Activated naive CD4-positive, alpha-beta T cell treated with anti-CD3 and anti-CD28 coated beads, Interleukin-2, amount 10 ng/mL, durations not matched to agents 7 days and 5 days (primary cell): ENCODE measurements at regions not wholly inside any gene's neighbourhood (a gene's known extent, or its start where the extent isn't known, plus 50 kb on each side); places are given as distances from the start of the nearest gene placed in this dataset.

Experiments used
- CTCF ChIA-PET: fragments of 350-600 bp; sonication (Branson Sonifier 250); formaldehyde crosslinking; loops from one replicate; lab custom pipeline; 2021; ENCODE audit warnings: antibody characterized with exemption; lab: Charles Lee
- DNase-seq: peaks from one replicate; pipeline ENCODE4 v3.0.0-alpha.2; 2020
- H3K27ac Mint-ChIP-seq: one replicate; pipeline ENCODE4 v1.8.0; 2021; ENCODE audit warnings: mild to moderate bottlenecking, moderate library complexity, mixed read lengths
- H3K27me3 Mint-ChIP-seq: one replicate; pipeline ENCODE4 v1.8.0; 2021; ENCODE audit warnings: mild to moderate bottlenecking, mixed read lengths
- H3K36me3 Mint-ChIP-seq: one replicate; pipeline ENCODE4 v1.8.0; 2021; ENCODE audit warnings: mixed read lengths
- H3K4me1 Mint-ChIP-seq: one replicate; pipeline ENCODE4 v1.8.0; 2021; ENCODE audit warnings: mixed read lengths
- H3K4me3 Mint-ChIP-seq: one replicate; pipeline ENCODE4 v1.8.0; 2021; ENCODE audit warnings: mild to moderate bottlenecking, moderate library complexity, mixed read lengths
- H3K9me3 Mint-ChIP-seq: one replicate; pipeline ENCODE4 v1.8.0; 2021; ENCODE audit warnings: mixed read lengths

DNA sequence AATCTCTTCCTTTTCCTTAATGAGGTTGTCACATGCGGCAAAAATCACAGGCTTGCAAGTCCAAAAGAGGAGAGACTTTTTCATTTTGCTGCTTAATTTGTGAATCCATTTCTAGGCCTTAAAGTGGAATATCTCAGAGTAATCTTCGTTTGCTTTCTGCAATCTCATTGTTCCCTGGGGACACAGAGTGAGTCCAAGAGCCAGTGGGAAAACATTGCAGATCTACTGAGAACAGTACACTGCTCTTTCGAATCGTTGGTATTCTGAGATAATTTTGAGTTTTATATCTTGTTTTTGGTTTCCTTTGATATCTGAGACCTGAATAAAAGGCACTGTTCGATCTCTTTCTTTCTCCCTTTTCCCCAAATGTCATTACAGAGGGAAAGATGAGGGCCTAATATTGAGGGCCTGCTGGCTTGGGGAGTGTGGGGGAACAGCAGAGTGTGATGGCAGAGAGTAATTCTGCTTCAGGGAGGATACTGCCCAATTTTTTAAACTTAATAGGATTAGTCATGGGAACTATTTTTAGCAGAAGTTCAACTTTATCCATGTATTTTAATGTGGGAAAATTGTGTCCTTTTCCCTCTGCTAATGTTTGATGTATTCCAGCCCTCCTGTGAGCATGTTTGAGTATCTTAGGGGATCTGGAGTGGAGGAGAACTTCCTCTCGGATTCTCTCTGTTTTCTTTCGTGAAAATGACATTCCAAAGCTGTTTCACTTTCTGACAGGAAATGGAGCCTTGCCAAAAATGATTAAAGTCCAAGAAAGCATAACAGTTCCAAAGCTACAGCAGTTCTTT is 418.2 kb upstream of the ZEB2 start:
- Mint-ChIP-seq H3K9me3 (no peaks in the 10 kb centered on the region), H3K4me1 (no peaks in the 10 kb centered on the region), H3K27ac (no peak overlapping the region), H3K27me3 (no peaks in the 10 kb centered on the region), H3K4me3 (no peak overlapping the region), H3K36me3 (no peaks in the 10 kb centered on the region)
- no peak for DNase-seq
- CTCF ChIA-PET: no interaction called here

GRCh38 chr2:144937066-144937465 is 417.1 kb upstream of the ZEB2 start:
- no peak overlapping the region for H3K27ac Mint-ChIP-seq
- no peaks in the 10 kb centered on the region for H3K4me1 Mint-ChIP-seq
- H3K4me3 Mint-ChIP-seq: no peak overlapping the region
- no peaks in the 10 kb centered on the region for H3K36me3 Mint-ChIP-seq
- DNase-seq: no peak
- CTCF ChIA-PET: no interaction called here
- H3K27me3 Mint-ChIP-seq: no peaks in the 10 kb centered on the region
- H3K9me3 Mint-ChIP-seq: no peaks in the 10 kb centered on the region

DNA sequence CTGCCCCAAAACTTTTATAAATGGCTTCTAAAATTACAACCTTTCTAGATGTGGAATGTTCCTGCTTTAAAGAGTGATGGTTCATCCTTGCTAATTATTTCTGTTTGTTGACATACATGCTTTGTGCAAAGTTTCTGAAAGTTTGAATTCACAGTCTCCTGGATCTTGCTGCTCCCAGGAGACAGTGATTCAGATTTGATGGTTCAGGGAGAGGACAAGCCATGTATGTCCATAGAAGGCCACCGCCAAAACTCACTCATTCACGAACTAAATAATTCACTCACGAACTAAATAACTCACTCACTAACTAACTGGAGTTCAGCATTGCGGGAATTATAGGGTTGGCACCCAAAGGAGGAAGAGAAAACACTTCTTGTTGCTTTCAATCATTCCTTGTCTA is 416.5 kb upstream of the ZEB2 start:
- CTCF ChIA-PET: no interaction called here
- H3K9me3 Mint-ChIP-seq: no peaks in the 10 kb centered on the region

DNA sequence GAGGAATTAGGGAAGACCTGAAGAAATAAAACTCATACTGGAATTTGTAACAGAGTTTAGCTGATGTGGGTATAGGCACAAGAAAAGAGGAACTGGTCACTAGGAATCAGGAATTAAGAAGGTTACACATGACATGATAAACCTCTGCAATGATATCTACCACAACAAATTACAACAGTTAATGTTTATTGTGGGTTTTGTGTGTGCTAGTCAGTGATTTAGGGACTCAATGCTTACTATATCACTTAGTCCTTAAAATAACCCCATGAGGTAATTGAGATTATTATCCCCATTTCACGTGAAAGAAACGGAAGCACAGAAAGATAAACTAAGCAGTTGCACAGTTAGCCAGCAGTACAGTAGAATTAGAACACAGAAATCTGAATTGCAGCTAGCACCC is 415.8 kb upstream of the ZEB2 start:
- CTCF ChIA-PET: no interaction called here
- H3K27ac Mint-ChIP-seq: no peak overlapping the region
- H3K4me3 Mint-ChIP-seq: no peak overlapping the region
- DNase-seq: no peak
- H3K36me3 Mint-ChIP-seq: no peaks in the 10 kb centered on the region
- H3K27me3 Mint-ChIP-seq: no peaks in the 10 kb centered on the region
- no peaks in the 10 kb centered on the region for H3K4me1 Mint-ChIP-seq
- no peaks in the 10 kb centered on the region for H3K9me3 Mint-ChIP-seq

More for the DNA sequence above, 416.5 kb upstream of the ZEB2 start:
- DNase-seq: no peak
- Mint-ChIP-seq H3K27ac (no peak overlapping the region), H3K36me3 (no peaks in the 10 kb centered on the region), H3K4me1 (no peaks in the 10 kb centered on the region), H3K27me3 (no peaks in the 10 kb centered on the region), H3K4me3 (no peak overlapping the region)

- H3K36me3 Mint-ChIP-seq: no peaks in the 10 kb centered on the region
- CTCF ChIA-PET: no interaction called here
- no peaks in the 10 kb centered on the region for H3K27me3 Mint-ChIP-seq
- H3K27ac Mint-ChIP-seq: no peak overlapping the region
- DNase-seq: no peak
- no peaks in the 10 kb centered on the region for H3K9me3 Mint-ChIP-seq
- no peak overlapping the region for H3K4me3 Mint-ChIP-seq
- no peaks in the 10 kb centered on the region for H3K4me1 Mint-ChIP-seq
Observed at GRCh38 chr2:144935191-144935590, 415.3 kb upstream of the ZEB2 start.

DNA sequence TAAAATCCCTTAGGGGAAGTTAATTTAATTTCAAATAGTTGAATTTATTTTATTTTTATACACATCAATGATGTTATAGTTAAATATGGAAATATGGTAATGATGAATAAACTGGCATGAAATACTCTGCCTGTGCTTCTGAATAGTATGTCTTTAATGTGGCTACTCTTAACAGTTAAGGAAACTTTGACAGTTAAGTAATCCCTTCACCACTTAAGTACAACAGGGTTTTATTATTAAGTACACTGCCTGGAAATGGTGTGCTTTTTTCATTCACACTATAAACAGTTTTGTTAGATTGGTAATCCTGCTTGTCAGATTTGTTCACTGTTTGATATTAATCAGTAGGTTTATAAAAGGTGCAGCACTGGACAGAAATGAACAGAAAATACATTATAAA is 412.0 kb upstream of the ZEB2 start:
- H3K36me3 Mint-ChIP-seq: no peaks in the 10 kb centered on the region
- no peak for DNase-seq
- H3K4me1 Mint-ChIP-seq: no peaks in the 10 kb centered on the region
- H3K27ac Mint-ChIP-seq: no peak overlapping the region
- no peaks in the 10 kb centered on the region for H3K27me3 Mint-ChIP-seq
- H3K4me3 Mint-ChIP-seq: no peak overlapping the region
- no peaks in the 10 kb centered on the region for H3K9me3 Mint-ChIP-seq
- CTCF ChIA-PET: interaction anchor here (0.7 kb wide), 1 partner anchor 882 kb away, joined by 4 read pairs; no protein-coding TSS in a partner anchor

DNA sequence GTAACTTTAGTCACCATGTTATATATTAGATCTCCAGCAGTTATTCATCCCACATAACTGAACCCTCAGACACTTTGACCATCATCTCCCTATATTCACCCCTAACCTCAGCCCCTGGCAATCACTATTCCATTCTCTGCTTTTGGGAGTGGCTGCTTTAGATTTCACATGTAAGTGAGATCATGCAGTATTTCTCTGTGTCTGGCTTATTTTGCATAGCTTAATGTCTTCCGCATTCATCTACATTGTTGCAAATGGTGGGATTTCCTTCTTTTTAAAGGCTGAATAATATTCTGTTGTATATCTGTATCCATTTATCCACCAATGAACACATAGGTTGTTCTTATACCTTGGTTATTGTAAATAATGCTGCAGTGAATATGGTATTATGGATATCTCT is 411.6 kb upstream of the ZEB2 start:
- CTCF ChIA-PET: no interaction called here
- Mint-ChIP-seq H3K27ac (no peak overlapping the region), H3K4me1 (no peaks in the 10 kb centered on the region), H3K36me3 (no peaks in the 10 kb centered on the region), H3K27me3 (no peaks in the 10 kb centered on the region), H3K9me3 (no peaks in the 10 kb centered on the region), H3K4me3 (no peak overlapping the region)
- no peak for DNase-seq

DNA sequence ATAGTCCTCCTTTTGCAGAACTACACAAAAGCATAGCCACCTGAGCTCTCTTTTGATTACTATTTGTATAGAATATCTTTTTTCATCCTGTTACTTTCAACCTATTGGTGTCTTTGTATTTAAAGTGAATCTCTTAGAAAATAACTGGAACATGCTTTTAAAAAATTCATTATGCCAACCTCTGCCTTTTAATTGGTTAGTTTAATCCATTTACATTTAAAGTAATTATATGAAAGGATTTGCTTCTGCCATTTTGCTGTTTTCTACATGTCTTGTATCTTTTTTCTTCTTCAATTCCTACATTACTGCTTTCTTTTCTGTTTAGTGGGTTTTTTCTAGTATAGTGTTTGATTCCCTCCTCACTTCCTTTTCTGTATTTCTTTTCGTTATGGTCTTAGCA is 407.5 kb upstream of the ZEB2 start:
- CTCF ChIA-PET: no interaction called here

GRCh38 chr2:144925886-144926285 is 406.0 kb upstream of the ZEB2 start:
- CTCF ChIA-PET: no interaction called here
- no peaks in the 10 kb centered on the region for H3K9me3 Mint-ChIP-seq
- no peaks in the 10 kb centered on the region for H3K4me1 Mint-ChIP-seq
- no peaks in the 10 kb centered on the region for H3K36me3 Mint-ChIP-seq
- no peaks in the 10 kb centered on the region for H3K27me3 Mint-ChIP-seq
- H3K4me3 Mint-ChIP-seq: no peak overlapping the region
- DNase-seq: no peak
- no peak overlapping the region for H3K27ac Mint-ChIP-seq

More for the DNA sequence above, 407.5 kb upstream of the ZEB2 start:
- Mint-ChIP-seq H3K4me3 (no peak overlapping the region), H3K36me3 (no peaks in the 10 kb centered on the region), H3K4me1 (no peaks in the 10 kb centered on the region), H3K9me3 (no peaks in the 10 kb centered on the region), H3K27ac (no peak overlapping the region), H3K27me3 (no peaks in the 10 kb centered on the region)
- DNase-seq: no peak

- H3K27me3 Mint-ChIP-seq: no peaks in the 10 kb centered on the region
- no peak for DNase-seq
- H3K27ac Mint-ChIP-seq: no peak overlapping the region
- H3K9me3 Mint-ChIP-seq: no peaks in the 10 kb centered on the region
- no peaks in the 10 kb centered on the region for H3K36me3 Mint-ChIP-seq
- H3K4me3 Mint-ChIP-seq: no peak overlapping the region
- H3K4me1 Mint-ChIP-seq: no peaks in the 10 kb centered on the region
- CTCF ChIA-PET: no interaction called here
Observed at GRCh38 chr2:144924827-144925226, 404.9 kb upstream of the ZEB2 start.

DNA sequence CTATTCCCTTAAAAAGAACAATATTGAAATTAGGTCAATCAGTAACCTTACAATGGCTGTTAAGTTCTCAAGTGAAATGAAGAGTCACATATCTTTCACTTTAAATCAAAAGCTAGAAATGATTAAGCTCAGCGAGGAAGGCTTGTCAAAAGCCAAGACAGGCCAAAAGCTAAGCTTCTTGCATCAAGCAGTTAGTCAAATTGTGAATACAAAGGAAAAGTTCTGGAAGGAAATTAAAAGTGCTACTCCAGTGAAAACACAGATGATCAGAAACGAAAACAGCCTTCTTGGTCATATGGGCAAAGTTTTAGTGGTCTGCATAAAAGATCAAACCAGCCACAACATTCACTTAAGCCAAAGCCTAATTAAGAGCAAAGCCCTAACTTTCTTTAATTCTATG is 402.6 kb upstream of the ZEB2 start:
- CTCF ChIA-PET: no interaction called here
- Mint-ChIP-seq H3K4me1 (no peaks in the 10 kb centered on the region), H3K27me3 (no peaks in the 10 kb centered on the region), H3K9me3 (no peaks in the 10 kb centered on the region), H3K27ac (no peak overlapping the region), H3K4me3 (no peak overlapping the region), H3K36me3 (no peaks in the 10 kb centered on the region)
- DNase-seq: no peak

DNA sequence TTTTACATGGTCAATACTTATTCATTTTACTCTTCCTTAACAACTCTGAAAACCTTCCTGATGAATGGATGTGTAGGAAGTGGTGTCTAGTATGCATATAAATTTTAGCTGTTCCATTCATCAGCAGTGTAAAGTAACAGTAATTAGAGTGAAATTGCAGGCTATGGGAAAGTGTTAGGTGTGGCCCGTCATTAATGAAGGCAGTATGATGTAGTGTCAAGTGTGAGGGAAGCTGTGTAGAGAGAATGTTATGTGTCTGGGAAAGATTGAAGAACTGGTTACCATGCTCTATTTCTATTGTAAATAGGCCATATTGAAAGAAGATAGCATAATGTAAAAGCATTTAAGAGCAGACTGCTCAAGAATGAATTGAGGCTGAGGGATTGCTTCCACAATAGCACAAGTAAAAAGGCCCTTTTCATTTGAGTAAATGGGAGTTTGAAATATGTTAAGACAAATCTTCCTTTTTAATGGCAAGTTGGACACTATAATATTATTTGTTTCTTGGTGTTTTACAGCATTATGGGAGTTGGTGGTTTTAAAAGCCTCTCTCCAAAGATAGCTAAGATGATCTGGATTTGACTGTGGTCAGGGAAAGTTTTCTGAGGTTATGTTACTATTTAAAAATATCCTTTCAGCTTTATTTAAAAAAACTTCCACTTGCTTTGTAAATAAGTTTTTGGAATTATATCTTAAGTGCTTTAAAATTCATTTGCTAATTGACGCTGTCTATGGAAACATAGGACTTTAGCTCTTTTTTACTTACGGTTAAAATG is 401.0 kb upstream of the ZEB2 start:
- no peak overlapping the region for H3K4me3 Mint-ChIP-seq
- no peaks in the 10 kb centered on the region for H3K9me3 Mint-ChIP-seq
- DNase-seq: no peak
- no peaks in the 10 kb centered on the region for H3K36me3 Mint-ChIP-seq
- CTCF ChIA-PET: no interaction called here
- no peaks in the 10 kb centered on the region for H3K4me1 Mint-ChIP-seq
- H3K27ac Mint-ChIP-seq: no peak overlapping the region
- no peaks in the 10 kb centered on the region for H3K27me3 Mint-ChIP-seq

DNA sequence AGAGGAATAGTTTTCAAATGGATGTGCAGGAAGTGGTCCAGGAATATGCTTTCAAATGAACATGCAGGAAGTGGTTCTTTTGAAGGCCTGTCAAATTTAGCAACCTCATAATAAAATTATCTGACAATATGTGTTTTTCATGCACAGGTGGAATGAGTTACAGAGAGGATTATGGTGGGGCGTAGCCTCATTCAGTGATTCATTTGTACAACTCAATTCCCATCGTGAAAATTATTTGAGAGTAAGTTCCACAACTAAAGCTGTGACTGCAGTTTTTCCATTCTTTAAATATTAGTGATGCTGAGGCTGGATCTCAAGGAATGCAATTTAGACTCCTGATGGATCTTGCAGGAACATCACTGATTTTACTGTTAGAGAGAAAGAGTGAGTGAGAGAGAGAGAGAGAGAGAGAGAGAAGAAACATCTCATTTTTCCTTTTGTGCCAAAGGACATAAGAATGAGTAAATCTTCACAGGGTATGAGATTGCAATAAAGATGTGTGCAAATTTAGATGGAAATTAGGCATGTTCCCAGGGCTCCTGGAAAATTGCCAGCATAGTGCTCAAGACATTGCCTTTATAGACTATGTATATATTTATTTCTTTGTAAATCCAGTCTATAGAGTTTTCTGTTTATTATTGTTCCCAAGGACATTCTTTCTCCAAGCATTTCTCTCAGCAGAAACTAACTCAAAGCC is 394.9 kb upstream of the ZEB2 start:
- Mint-ChIP-seq H3K36me3 (no peaks in the 10 kb centered on the region), H3K4me1 (no peaks in the 10 kb centered on the region), H3K9me3 (no peaks in the 10 kb centered on the region), H3K27ac (no peak overlapping the region), H3K27me3 (no peaks in the 10 kb centered on the region), H3K4me3 (no peak overlapping the region)
- DNase-seq: no peak
- CTCF ChIA-PET: no interaction called here

DNA sequence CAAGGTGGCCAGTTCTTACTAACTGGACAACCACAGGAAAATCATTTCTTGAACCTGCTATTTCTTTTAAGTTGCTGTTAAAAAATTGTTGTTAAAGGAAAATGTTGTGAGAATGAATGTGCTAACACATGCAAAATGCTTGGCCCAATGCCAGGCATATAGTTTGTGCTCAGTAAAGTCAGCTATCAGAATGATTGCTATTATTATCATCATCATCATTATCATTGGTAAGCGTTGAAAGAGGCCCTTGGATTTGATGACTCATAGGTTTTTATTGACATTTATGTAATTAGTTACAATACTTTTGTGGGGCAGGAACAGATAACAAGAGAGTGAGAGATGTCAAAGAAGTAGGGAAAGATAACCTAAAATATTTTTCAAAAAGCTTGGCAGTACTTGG is 394.2 kb upstream of the ZEB2 start:
- no peak overlapping the region for H3K4me3 Mint-ChIP-seq
- CTCF ChIA-PET: no interaction called here
- no peak overlapping the region for H3K27ac Mint-ChIP-seq
- H3K9me3 Mint-ChIP-seq: no peaks in the 10 kb centered on the region
- no peaks in the 10 kb centered on the region for H3K27me3 Mint-ChIP-seq
- H3K36me3 Mint-ChIP-seq: no peaks in the 10 kb centered on the region
- no peaks in the 10 kb centered on the region for H3K4me1 Mint-ChIP-seq
- DNase-seq: no peak
